SJCRH30 (cell line): ENCODE measurements at regions not wholly inside any gene's neighbourhood (a gene's known extent, or its start where the extent isn't known, plus 50 kb on each side); places are given as distances from the start of the nearest gene placed in this dataset.

Source experiments
- DNase-seq, 2 experiments: peaks; one replicate each; pipeline ENCODE4 v3.0.0-alpha.2; 2015 to 2020
- H3K27ac ChIP-seq: fragments of 250-450 bp; sonication (Bioruptor Pico); 2 replicates; pipeline ENCODE4 v1.5.1; 2020; ENCODE audit warnings: mild to moderate bottlenecking, moderate library complexity
- H3K27me3 ChIP-seq: fragments of 250-450 bp; sonication (Bioruptor Pico); 2 replicates; pipeline ENCODE4 v1.5.1; 2020; ENCODE audit warnings: mild to moderate bottlenecking, moderate library complexity
- H3K36me3 ChIP-seq: fragments of 250-450 bp; sonication (Bioruptor Pico); 2 replicates; pipeline ENCODE4 v1.5.1; 2020; ENCODE audit warnings: mild to moderate bottlenecking, moderate library complexity
- H3K4me1 ChIP-seq: fragments of 250-450 bp; sonication (Bioruptor Pico); 2 replicates; pipeline ENCODE4 v1.5.1; 2020; ENCODE audit warnings: mild to moderate bottlenecking, moderate library complexity
- H3K4me3 ChIP-seq: fragments of 250-450 bp; sonication (Bioruptor Pico); 2 replicates; pipeline ENCODE4 v1.5.1; 2020; ENCODE audit warnings: mild to moderate bottlenecking, moderate library complexity
- H3K9me3 ChIP-seq: fragments of 250-450 bp; sonication (Bioruptor Pico); replicated peaks from 2 replicates; pipeline ENCODE4 v1.5.1; 2020; ENCODE audit warnings: mild to moderate bottlenecking, moderate library complexity

DNA sequence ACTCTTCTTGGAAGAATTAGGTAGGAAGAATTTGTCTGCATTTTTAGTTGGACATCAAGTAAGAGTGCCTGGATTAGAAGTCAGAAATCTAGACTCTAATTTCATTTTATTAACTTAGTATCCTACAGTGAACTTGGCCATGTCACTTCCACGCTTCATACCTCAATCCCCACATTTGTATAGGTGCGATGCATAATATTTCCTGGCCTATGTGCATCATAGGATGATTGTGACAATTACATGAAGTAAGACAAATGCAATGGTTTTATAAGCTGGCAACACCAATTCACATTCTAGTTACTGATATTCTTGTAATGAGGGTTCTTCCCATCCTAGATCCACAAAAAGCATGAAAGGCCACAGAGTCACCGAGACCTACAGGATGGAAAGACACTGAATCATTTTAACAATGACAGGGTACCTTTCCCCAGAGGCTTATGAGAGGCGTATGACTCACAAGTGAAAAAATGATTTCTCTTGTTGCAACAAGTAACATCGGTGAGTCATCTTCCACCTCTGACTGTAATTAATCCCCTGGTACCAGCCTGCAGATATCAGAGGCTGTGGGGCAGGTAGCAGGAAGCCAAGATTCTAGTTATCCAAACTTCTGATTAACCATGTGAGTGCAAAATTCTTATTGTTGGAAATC lies 56.0 kb upstream of the OR5AK2 start:
- H3K36me3 ChIP-seq = no peaks in the 10 kb centered on the region
- no peak overlapping the region for H3K27ac ChIP-seq
- no peak for DNase-seq
- no peaks in the 10 kb centered on the region for H3K4me1 ChIP-seq
- H3K27me3 ChIP-seq = no peaks in the 10 kb centered on the region
- H3K4me3 ChIP-seq = no peak overlapping the region
- H3K9me3 ChIP-seq = no peaks in the 10 kb centered on the region

DNA sequence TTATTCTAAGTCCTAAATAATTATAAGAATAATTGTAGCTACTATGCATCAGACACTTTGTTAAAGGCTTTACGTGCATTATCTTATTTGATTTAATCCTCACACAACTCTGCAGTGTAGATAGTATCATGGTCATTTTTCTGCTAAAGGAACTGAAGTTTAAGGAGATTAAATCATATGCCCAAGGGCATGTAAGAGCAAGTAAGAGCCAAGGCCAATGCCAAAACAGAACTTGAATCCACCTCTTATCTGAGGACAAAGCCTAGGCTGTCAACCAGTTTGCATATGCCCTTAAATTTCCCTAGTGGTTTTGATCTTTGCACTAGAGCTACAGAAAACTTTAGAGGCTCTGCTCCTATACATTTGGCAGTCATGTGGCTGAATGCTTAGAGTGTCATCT lies 65.6 kb upstream of the OR5AK2 start:
- Histone ChIP-seq H3K36me3 (no peaks in the 10 kb centered on the region), H3K27ac (no peak overlapping the region), H3K27me3 (no peaks in the 10 kb centered on the region), H3K4me3 (no peak overlapping the region), H3K4me1 (no peaks in the 10 kb centered on the region), H3K9me3 (no peaks in the 10 kb centered on the region)
- no peak for DNase-seq

DNA sequence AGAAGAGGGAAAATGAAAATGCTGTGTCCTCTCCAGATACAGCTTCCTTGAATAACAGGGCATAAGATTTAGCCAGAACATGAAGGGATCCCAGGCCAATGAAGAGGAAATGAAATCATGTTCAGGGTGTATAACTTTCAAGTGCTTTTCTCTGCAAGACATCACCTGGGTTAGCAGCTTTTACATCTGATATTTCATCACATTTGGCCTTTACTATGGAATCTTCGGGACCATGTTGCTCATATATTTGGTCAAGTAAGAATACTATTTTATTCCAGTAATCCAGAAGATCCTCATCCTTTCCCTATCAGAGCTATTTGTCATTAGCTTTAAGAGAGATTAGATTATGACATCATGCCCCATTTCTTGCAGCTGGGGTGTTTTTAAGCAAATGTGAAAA lies 66.3 kb upstream of the OR5AK2 start:
- H3K36me3 ChIP-seq = no peaks in the 10 kb centered on the region

DNA sequence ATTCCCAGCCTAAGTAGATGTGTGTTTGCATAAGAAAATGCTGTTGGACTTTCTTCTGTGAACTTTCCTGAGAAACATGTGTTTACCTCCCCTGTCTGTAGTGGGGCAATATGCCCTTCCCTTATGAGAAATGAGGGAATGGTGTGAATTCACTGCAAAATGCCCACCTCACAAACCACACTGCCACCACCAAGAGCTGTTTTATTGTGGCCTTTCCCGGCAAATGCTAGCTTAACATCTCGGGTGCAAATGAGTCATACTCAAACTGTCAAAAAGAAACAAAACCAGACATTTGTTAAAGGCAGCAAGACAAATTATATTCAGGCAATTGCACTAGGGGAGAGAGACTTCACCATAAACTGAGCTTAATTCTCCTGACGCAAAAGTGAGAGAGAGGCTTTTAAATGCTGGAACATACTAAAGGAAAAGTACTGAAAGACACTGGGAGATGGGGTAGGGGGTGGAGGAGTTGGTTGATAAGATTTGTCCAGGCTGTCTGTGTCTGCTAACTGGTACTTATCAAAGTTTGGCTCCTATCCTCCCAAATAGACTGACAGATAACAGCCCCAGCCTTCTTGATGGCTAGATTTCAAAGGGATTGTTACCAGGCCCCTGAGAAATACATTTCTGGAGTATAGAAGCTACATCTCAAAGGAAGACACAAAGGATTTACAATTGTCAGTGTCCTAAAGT lies 70.9 kb upstream of the OR5AK2 start:
- H3K27ac ChIP-seq = no peak overlapping the region
- DNase-seq = no peak
- no peaks in the 10 kb centered on the region for H3K9me3 ChIP-seq
- no peaks in the 10 kb centered on the region for H3K4me1 ChIP-seq
- H3K36me3 ChIP-seq = no peaks in the 10 kb centered on the region
- H3K27me3 ChIP-seq = no peaks in the 10 kb centered on the region
- H3K4me3 ChIP-seq = no peak overlapping the region

More for the DNA sequence above, 66.3 kb upstream of the OR5AK2 start:
- no peak for DNase-seq
- Histone ChIP-seq H3K27me3 (no peaks in the 10 kb centered on the region), H3K4me3 (no peak overlapping the region), H3K27ac (no peak overlapping the region), H3K9me3 (no peaks in the 10 kb centered on the region), H3K4me1 (no peaks in the 10 kb centered on the region)

DNA sequence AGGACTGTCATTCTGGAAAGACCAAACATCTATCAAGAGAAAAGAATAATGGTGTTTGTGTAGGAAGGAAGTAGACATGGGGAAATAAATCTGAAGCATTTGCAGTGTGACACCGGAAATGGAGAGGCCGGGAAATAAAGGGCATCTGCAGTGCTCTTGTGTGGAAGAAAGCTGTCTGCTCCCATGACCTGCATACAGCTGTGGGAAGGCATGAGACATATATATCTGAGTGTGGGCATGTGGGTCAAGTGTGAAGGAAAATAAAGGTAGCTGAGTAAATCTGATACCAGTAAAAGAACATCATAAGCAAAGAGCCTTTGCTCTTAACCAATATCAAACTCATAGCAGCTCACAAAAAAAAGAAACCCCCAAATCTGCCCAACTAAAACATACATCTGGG lies 72.1 kb upstream of the OR5AK2 start:
- DNase-seq = no peak
- no peak overlapping the region for H3K4me3 ChIP-seq

DNA sequence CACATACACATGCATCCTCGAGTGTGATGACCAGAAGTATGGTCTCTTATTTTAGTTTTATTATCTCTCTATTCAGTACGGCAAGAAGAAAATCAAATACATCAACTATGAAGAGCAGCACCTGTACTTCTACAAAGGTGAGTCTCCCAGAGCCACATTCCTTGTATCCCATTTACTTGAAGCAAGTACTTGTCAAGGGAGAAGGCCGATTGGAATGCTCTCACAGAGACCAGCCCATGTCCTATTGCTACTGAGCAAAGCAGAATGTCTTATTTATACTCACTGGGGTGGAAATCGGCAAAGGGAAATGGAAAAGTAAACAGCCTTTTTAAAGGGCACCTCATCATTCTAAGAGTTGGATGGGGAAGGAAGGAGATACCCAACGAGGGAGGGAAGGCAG lies 72.6 kb upstream of the OR5AK2 start:
- no peaks in the 10 kb centered on the region for H3K27me3 ChIP-seq

More for the DNA sequence above, 72.1 kb upstream of the OR5AK2 start:
- no peaks in the 10 kb centered on the region for H3K4me1 ChIP-seq
- no peaks in the 10 kb centered on the region for H3K36me3 ChIP-seq
- H3K27me3 ChIP-seq = no peaks in the 10 kb centered on the region
- H3K27ac ChIP-seq = no peak overlapping the region
- H3K9me3 ChIP-seq = no peaks in the 10 kb centered on the region

DNA sequence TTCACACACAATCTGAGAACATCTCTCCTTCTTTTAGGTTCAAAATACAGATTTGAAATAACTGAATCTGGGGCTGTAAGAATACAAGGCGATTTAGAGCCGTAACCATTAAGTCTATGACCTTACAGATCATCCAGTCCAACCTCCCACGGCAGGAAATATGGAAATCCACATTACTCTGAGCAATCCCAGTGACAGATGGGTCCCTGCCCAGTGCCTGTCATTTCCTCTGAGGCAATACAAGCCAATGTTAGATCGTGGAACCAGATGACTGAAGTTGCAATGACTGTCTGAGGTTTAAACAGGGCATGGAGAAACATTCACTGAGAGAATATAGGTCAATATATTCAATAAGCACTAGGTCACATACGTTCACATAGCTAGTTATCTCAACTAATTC lies 77.4 kb upstream of the OR5AK2 start:
- no peak overlapping the region for H3K4me3 ChIP-seq

More for the DNA sequence above, 72.6 kb upstream of the OR5AK2 start:
- Histone ChIP-seq H3K4me1 (no peaks in the 10 kb centered on the region), H3K9me3 (no peaks in the 10 kb centered on the region), H3K36me3 (no peaks in the 10 kb centered on the region), H3K27ac (no peak overlapping the region), H3K4me3 (no peak overlapping the region)
- no peak for DNase-seq

DNA sequence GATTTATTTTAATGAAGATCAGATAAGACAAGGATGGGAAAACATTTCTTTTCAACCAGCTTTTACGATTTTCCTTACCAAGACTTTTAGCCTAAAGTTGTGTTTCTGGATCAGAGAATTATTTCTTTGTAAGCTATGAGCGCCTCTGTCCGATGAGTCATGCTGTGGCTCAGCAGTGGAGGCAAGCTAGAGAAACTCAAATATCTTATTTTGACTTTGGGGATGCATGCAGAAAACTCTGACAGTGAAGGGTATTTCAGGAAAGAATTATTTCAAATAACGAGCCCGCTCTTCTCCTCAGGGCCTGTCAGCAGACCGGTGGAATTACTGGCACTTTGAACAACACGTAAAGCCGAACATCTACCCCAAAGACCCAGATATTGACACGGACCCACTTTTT lies 77.9 kb upstream of the OR5AK2 start:
- H3K9me3 ChIP-seq = no peaks in the 10 kb centered on the region
- H3K27ac ChIP-seq = no peak overlapping the region
- no peaks in the 10 kb centered on the region; the same call in 1 of the 2 replicates for H3K4me1 ChIP-seq
- peak; percentile 6 to 17 for DNase-seq
- no peak overlapping the region for H3K4me3 ChIP-seq
- no peaks in the 10 kb centered on the region for H3K36me3 ChIP-seq
- H3K27me3 ChIP-seq = no peaks in the 10 kb centered on the region

More for the DNA sequence above, 77.4 kb upstream of the OR5AK2 start:
- H3K27me3 ChIP-seq = no peaks in the 10 kb centered on the region
- no peaks in the 10 kb centered on the region for H3K9me3 ChIP-seq
- DNase-seq = no peak
- H3K36me3 ChIP-seq = no peaks in the 10 kb centered on the region
- no peak overlapping the region for H3K27ac ChIP-seq
- H3K4me1 ChIP-seq = no peaks in the 10 kb centered on the region; the same call in 1 of the 2 replicates

DNA sequence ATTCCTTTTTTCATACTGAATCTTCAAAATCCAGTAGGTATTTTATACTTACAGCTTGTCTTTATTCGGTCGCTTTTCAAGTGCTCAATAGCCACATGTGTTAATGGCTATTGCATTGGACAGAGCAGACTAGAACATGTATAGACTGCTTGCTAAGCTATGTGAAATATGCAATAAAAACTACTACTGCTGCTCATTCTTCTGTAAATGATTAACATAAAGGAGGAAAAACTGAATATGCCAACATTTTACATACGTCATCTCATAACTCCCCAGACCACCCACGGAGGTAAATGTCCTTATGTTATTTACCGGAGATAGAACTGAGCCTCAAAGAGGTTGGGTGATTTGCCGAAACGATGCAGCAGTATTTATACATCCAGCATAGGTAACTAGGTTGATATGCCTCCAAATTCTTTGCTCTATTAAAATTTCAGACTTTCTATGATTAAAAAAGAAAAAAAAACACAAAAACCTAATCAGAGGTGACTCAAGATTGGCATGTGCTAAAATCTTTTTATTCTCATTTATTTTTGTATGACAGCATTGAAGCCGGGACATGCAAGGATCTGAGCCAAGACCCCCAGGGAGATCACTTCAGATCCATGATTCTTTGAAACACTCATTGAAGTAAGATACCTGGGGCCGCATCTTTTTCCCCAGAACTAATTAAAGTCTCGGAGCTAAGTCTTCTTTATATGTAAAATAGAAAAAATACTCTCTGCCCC lies 78.5 kb upstream of the OR5AK2 start:
- no peaks in the 10 kb centered on the region for H3K36me3 ChIP-seq
- no peaks in the 10 kb centered on the region; the same call in 1 of the 2 replicates for H3K4me1 ChIP-seq
- H3K4me3 ChIP-seq = no peak overlapping the region
- H3K27me3 ChIP-seq = no peaks in the 10 kb centered on the region
- no peaks in the 10 kb centered on the region for H3K9me3 ChIP-seq
- DNase-seq = peak; percentile 31 to 41
- H3K27ac ChIP-seq = no peak overlapping the region

DNA sequence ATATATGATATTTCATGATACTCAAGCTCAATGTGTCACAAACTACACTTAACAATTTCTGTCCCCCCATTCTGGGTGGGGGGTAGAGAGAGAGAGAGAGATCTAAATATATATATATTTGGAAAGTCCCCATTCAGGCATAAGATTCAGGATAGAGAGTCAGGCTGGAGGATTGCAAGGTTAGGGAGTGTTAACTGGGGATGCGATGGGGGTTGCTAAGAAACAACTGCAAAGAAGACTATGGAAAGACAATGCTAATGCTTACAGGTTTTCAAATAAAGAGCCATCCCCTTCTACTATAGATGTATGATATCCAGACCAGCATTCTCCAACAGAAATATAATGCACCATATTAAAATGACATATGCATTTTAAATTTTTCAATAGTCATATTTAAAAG lies 79.2 kb upstream of the OR5AK2 start:
- H3K27me3 ChIP-seq = no peaks in the 10 kb centered on the region
- no peak overlapping the region for H3K4me3 ChIP-seq
- H3K9me3 ChIP-seq = no peaks in the 10 kb centered on the region
- no peaks in the 10 kb centered on the region for H3K36me3 ChIP-seq
- no peak overlapping the region for H3K27ac ChIP-seq
- no peaks in the 10 kb centered on the region; the same call in 1 of the 2 replicates for H3K4me1 ChIP-seq
- DNase-seq = no peak

DNA sequence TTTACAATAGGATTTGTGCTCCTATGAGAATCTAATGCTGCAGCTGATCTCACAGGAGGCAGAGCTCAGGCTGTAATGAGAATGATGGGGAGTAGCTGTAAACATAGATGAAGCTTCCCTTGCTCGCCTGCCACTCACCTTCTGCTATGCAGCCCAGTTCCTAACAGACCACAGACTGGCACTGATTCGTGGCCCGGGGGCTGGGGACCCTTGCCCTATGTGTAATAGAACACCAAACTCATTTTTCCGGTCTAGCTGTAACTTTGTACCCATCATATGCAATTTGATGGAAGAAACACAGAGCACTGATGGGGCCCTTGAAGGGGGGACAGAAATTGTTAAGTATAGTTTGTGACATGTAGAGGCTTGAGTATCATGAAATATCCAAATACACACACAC lies 79.6 kb upstream of the OR5AK2 start:
- no peaks in the 10 kb centered on the region for H3K36me3 ChIP-seq
- H3K27ac ChIP-seq = no peak overlapping the region
- no peaks in the 10 kb centered on the region; the same call in 1 of the 2 replicates for H3K4me1 ChIP-seq
- H3K27me3 ChIP-seq = 0 out of 2 replicates have a peak, but pooled peaks cover 2% of the 10 kb centered on the region
- no peak overlapping the region for H3K4me3 ChIP-seq
- no peaks in the 10 kb centered on the region for H3K9me3 ChIP-seq
- DNase-seq = no peak

DNA sequence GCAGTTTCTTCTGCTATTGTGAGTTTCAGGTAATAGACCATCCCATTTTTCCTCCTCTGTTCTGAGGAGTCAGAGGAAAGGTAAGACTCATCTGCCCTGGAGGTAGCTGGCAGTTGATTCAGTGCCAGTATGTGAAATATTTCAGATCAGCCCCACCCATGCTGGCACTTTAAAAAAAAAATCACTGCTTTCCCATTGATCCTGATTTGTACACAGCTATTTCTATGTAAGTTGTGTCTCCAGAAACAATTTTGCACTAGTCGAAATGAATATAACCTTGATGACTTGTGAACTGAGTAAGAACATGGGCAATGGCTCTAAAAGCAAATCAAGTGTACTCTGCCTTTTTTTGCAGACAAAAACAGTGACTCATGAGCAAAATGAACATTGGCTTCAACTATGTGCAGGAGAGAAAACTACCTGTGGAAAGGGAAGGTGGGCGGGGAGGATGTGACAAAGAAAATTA lies 82.0 kb upstream of the OR5AK2 start:
- Histone ChIP-seq H3K36me3 (no peaks in the 10 kb centered on the region), H3K4me1 (no peaks in the 10 kb centered on the region; the same call in 1 of the 2 replicates), H3K27me3 (0 out of 2 replicates have a peak, but pooled peaks cover 8% of the 10 kb centered on the region), H3K9me3 (no peaks in the 10 kb centered on the region), H3K4me3 (no peak overlapping the region), H3K27ac (no peak overlapping the region)
- DNase-seq = no peak

DNA sequence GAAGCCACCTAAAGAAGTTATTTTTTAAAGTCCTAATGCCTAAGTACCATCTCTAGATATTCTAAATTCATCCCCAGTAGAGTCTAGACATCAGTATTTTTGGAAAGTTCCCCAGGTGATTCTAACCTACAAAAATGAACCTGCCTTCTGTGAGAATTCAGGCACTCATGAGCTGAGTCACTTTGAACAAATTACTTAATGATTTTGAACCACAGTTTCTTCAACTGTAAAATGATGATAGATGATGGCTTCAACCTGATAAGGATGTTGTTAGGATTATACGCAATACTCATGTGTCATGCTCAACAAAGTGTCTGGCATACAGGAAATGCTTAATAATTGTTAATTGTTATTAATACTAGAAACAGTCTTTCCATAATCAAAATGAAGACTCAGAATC lies 82.8 kb upstream of the OR5AK2 start:
- no peak overlapping the region for H3K27ac ChIP-seq
- no peak for DNase-seq
- H3K4me1 ChIP-seq = no peaks in the 10 kb centered on the region; the same call in 1 of the 2 replicates
- H3K4me3 ChIP-seq = no peak overlapping the region
- H3K9me3 ChIP-seq = no peaks in the 10 kb centered on the region
- 0 out of 2 replicates have a peak, but pooled peaks cover 8% of the 10 kb centered on the region for H3K27me3 ChIP-seq
- no peaks in the 10 kb centered on the region for H3K36me3 ChIP-seq

DNA sequence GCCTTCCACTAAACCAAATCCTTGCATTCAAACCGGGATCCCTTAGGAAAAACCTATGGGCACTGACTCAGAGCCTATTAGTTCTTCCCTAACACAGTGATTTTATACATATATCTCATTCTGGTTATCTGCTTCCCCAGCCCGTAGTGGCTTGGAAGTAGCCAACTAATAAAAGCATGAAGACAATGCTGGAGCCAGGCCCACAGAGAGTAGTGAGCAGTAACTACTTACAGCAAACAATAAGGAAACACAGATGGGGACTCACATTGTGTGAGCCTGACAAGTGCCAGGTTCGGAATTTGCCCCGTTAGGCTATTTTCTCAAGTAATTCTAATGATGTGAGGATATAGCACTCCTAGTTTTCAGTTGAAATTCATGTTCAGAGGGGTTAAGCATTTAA lies 83.3 kb upstream of the OR5AK2 start:
- no peaks in the 10 kb centered on the region for H3K36me3 ChIP-seq
- no peaks in the 10 kb centered on the region; the same call in 1 of the 2 replicates for H3K4me1 ChIP-seq
- H3K4me3 ChIP-seq = no peak overlapping the region
- no peak overlapping the region for H3K27ac ChIP-seq
- H3K27me3 ChIP-seq = 0 out of 2 replicates have a peak, but pooled peaks cover 8% of the 10 kb centered on the region
- DNase-seq = no peak
- no peaks in the 10 kb centered on the region for H3K9me3 ChIP-seq

DNA sequence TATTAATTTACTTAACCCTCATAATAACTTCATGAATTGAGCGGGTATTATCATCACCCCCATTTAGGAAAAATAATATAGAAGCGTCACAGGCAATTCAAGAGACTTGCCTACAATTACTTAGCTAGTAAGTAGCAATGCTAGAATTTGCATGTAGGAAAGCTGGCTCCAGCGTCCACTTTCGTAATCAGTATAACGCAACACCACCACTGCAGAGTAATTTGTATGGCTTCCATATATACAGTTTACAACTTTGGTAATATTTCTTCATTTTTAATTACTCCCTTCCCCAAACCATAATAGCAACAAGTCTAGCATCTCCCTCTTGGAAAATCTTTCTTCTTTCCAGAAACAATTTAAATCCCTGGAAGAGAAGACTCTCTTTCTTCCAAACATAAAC lies 89.9 kb upstream of the OR5AK2 start:
- H3K36me3 ChIP-seq = no peaks in the 10 kb centered on the region
- H3K4me1 ChIP-seq = no peaks in the 10 kb centered on the region
- no peak overlapping the region for H3K27ac ChIP-seq
- H3K4me3 ChIP-seq = no peak overlapping the region
- H3K27me3 ChIP-seq = 0 out of 2 replicates have a peak, but pooled peaks cover 3% of the 10 kb centered on the region
- no peak for DNase-seq
- no peaks in the 10 kb centered on the region for H3K9me3 ChIP-seq
